Hepatocyte (in vitro differentiated cells): ENCODE measurements at regions not wholly inside any gene's neighbourhood (a gene's known extent, or its start where the extent isn't known, plus 50 kb on each side); places are given as distances from the start of the nearest gene placed in this dataset.

Experiments used
- DNase-seq: peaks from one replicate; pipeline ENCODE4 v3.0.0-alpha.2; 2016; ENCODE audit warnings: low spot score
- H2AFZ ChIP-seq: fragments of 200-600 bp; sonication (generic); 2 replicates; pipeline ENCODE4 v1.6.0; 2016; ENCODE audit warnings: antibody characterized with exemption, mild to moderate bottlenecking
- H3K27ac ChIP-seq: fragments of 200-600 bp; sonication (generic); 2 replicates; pipeline ENCODE4 v1.5.1; 2016; ENCODE audit warnings: mild to moderate bottlenecking
- H3K27me3 ChIP-seq: fragments of 200-600 bp; sonication (generic); 2 replicates; pipeline ENCODE4 v1.6.1; 2016
- H3K36me3 ChIP-seq: fragments of 200-600 bp; sonication (generic); replicated peaks from 2 replicates; pipeline ENCODE4 v1.5.1; 2016; ENCODE audit warnings: low read depth; ENCODE audit not compliant: insufficient read depth
- H3K4me1 ChIP-seq: fragments of 200-600 bp; sonication (generic); 2 replicates; pipeline ENCODE4 v1.5.1; 2016; ENCODE audit warnings: mild to moderate bottlenecking, moderate library complexity; ENCODE audit not compliant: insufficient read depth
- H3K4me2 ChIP-seq: fragments of 200-600 bp; sonication (generic); 2 replicates; pipeline ENCODE4 v1.6.0; 2016
- H3K4me3 ChIP-seq: fragments of 200-600 bp; sonication (generic); 2 replicates; pipeline ENCODE4 v1.5.1; 2016; ENCODE audit warnings: mild to moderate bottlenecking
- H3K79me2 ChIP-seq: fragments of 200-600 bp; sonication (generic); 2 replicates; pipeline ENCODE4 v1.6.0; 2017; ENCODE audit warnings: mild to moderate bottlenecking
- H3K9me2 ChIP-seq: fragments of 200-600 bp; sonication (generic); replicated peaks from 2 replicates; pipeline ENCODE4 v1.6.0; 2017; ENCODE audit warnings: mild to moderate bottlenecking; ENCODE audit not compliant: insufficient read depth
- H3K9me3 ChIP-seq: fragments of 200-600 bp; sonication (generic); 2 replicates; pipeline ENCODE4 v1.5.1; 2016; ENCODE audit warnings: low read depth, mild to moderate bottlenecking
- H4K20me1 ChIP-seq: fragments of 200-600 bp; sonication (generic); 2 replicates; pipeline ENCODE4 v1.6.0; 2016; ENCODE audit warnings: mild to moderate bottlenecking; ENCODE audit not compliant: insufficient read depth, poor library complexity, severe bottlenecking
- CTCF ChIP-seq: fragments of 200-600 bp; sonication (generic); IDR thresholded peaks from 2 replicates; pipeline ENCODE4 v1.5.1; 2016; ENCODE audit warnings: antibody characterized with exemption, mild to moderate bottlenecking; ENCODE audit not compliant: poor library complexity
- EZH2 ChIP-seq: fragments of 200-600 bp; sonication (generic); IDR thresholded peaks from 2 replicates; pipeline ENCODE4 v1.6.1; 2016; ENCODE audit warnings: antibody characterized with exemption, mild to moderate bottlenecking, borderline replicate concordance
- EZH2phosphoT487 ChIP-seq: fragments of 200-600 bp; sonication (generic); IDR thresholded peaks from one replicate; pipeline ENCODE4 v1.6.1; 2018; ENCODE audit warnings: antibody characterized with exemption, mild to moderate bottlenecking, low read depth, moderate library complexity; ENCODE audit not compliant: unreplicated experiment, severe bottlenecking
- WGBS: methylation state at CpG from one replicate; pipeline ENCODE4 v1.1.6; 2016; ENCODE audit warnings: low lambda C conversion rate; ENCODE audit errors: missing lambda C conversion rate; 5-methylcytosine and 5-hydroxymethylcytosine counted together

DNA sequence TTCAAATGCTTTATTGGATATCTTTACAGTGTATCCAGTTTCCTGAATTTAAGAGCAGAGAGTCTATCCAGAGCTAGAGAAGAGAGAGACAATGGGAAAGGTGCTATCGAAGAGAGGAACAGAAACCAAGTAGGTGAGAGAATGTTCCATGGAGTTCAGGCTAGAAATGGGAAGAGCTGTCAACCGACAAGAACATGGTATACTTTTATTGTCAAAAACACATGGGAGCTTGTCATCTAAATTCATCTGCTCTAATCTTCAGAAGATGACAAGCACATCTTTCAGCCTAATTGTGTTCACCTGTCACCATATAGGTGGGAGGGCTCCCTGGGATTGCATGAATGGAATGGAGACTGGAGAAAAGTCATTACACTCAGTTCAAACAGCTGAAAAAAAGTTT lies 690.4 kb upstream of the LRATD1 start:
- 95% methylated on average over 2 of the region's 2 CpGs for WGBS
- no peak overlapping the region for H2AFZ ChIP-seq
- no peak overlapping the region for H3K4me3 ChIP-seq
- no peaks in the 10 kb centered on the region for H3K9me3 ChIP-seq
- no peak for TF ChIP-seq CTCF
- TF ChIP-seq EZH2phosphoT487 = no peak
- no peaks in the 10 kb centered on the region for H3K36me3 ChIP-seq
- no peak overlapping the region for H3K4me2 ChIP-seq
- no peak overlapping the region for H3K27ac ChIP-seq
- H4K20me1 ChIP-seq = no peaks in the 10 kb centered on the region
- no peaks in the 10 kb centered on the region for H3K79me2 ChIP-seq
- no peaks in the 10 kb centered on the region for H3K27me3 ChIP-seq
- DNase-seq = no peak
- no peaks in the 10 kb centered on the region for H3K9me2 ChIP-seq
- H3K4me1 ChIP-seq = no peaks in the 10 kb centered on the region

DNA sequence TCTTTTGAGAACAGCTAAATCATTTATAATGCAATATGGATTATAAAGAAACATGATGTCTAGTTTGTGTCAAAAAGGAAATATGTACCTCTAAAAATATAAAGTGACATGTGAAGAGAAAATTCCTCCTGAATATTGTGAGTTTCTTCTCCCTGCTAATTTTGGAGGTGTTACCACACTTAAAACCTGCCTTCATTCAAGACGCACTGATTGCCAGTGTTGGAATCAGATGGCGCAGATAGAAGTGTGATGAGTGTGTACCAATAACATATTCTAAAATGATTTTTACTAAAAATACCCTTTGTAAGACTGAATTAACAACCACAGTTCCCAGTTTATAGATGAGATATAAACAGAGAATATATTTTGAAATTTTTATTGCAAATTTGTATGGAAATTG lies 681.8 kb upstream of the LRATD1 start:
- WGBS = 95% methylated on average over 2 of the region's 2 CpGs
- Histone ChIP-seq H4K20me1 (no peaks in the 10 kb centered on the region), H3K36me3 (no peaks in the 10 kb centered on the region), H3K4me2 (no peak overlapping the region), H3K9me2 (no peaks in the 10 kb centered on the region), H3K9me3 (no peaks in the 10 kb centered on the region), H2AFZ (no peak overlapping the region), H3K79me2 (no peaks in the 10 kb centered on the region), H3K27ac (no peak overlapping the region), H3K27me3 (no peaks in the 10 kb centered on the region), H3K4me1 (no peaks in the 10 kb centered on the region), H3K4me3 (no peak overlapping the region)
- DNase-seq = no peak
- TF ChIP-seq EZH2 (no peak), CTCF (no peak), EZH2phosphoT487 (no peak)

DNA sequence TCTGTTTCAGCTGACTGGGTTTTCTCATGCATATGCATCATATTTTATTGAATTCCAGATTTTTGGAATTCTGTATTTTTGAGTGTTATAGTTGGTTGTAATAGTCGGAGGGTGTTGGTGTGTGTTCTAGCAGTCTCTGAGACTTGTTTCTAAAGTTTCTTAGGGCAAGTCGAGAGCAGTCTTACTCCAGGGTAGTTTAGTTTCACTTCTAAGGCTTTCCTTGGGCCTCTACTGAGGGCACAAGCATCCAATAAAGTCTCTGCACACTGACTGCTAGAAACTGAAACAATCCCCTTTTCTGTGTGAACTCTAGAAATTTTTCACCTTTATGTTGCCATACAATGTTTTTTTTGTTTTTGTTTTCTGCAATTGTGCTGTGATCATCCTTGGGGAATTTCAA lies 663.7 kb upstream of the LRATD1 start:
- H3K9me3 ChIP-seq = no peaks in the 10 kb centered on the region
- WGBS = 71% methylated on average over 2 of the region's 2 CpGs
- no peaks in the 10 kb centered on the region for H3K79me2 ChIP-seq
- no peaks in the 10 kb centered on the region for H4K20me1 ChIP-seq
- no peaks in the 10 kb centered on the region for H3K27me3 ChIP-seq
- H3K36me3 ChIP-seq = no peaks in the 10 kb centered on the region
- no peak overlapping the region for H3K4me3 ChIP-seq
- no peak overlapping the region for H3K27ac ChIP-seq
- H3K4me1 ChIP-seq = no peaks in the 10 kb centered on the region
- no peak overlapping the region for H3K4me2 ChIP-seq
- no peaks in the 10 kb centered on the region for H3K9me2 ChIP-seq
- no peak overlapping the region for H2AFZ ChIP-seq
- TF ChIP-seq CTCF (no peak), EZH2phosphoT487 (no peak), EZH2 (no peak)
- DNase-seq = no peak

DNA sequence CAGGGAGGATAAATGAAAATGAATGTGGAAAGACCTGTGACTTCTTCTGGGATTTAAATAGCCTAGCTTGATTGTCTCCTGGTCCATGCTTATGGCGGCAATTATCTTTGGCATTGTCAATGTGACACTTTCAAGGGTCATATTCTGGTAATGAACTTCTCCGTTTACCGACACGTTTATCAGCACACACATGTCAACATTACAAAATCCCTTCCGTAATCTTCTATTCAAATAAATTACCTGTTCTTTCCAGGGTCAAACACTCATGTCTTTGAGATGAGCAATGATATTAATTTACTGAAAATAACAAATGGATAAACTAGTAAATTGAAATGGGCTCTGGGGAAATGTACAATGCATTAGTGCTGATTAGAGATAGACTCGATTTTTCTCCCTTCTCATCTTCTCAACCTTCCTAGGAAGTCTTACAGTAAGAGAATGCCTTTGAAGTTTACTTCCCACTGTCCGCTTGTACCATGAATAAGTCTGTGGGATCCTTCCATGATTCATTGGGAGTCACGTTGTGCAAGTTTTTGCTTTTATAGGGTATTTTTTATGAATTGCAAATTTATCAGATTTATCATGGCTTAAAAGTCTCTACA lies 646.3 kb upstream of the LRATD1 start:
- Histone ChIP-seq H3K27ac (no peak overlapping the region), H3K79me2 (no peaks in the 10 kb centered on the region), H3K4me1 (no peaks in the 10 kb centered on the region), H3K27me3 (no peaks in the 10 kb centered on the region), H3K4me3 (no peak overlapping the region), H3K9me2 (no peaks in the 10 kb centered on the region), H3K4me2 (no peak overlapping the region), H2AFZ (no peak overlapping the region), H4K20me1 (no peaks in the 10 kb centered on the region), H3K36me3 (no peaks in the 10 kb centered on the region), H3K9me3 (no peaks in the 10 kb centered on the region)
- TF ChIP-seq CTCF = no peak
- WGBS = 78% methylated on average over 8 of the region's 8 CpGs
- DNase-seq = no peak
